ENCODE measurements at regions not wholly inside any gene's neighbourhood (a gene's known extent, or its start where the extent isn't known, plus 50 kb on each side); places are given as distances from the start of the nearest gene placed in this dataset.

GRCh38 chr16:63982741-63983140 lies 1139.1 kb downstream of the CDH11 start:
- DNase-seq: no peak

DNA sequence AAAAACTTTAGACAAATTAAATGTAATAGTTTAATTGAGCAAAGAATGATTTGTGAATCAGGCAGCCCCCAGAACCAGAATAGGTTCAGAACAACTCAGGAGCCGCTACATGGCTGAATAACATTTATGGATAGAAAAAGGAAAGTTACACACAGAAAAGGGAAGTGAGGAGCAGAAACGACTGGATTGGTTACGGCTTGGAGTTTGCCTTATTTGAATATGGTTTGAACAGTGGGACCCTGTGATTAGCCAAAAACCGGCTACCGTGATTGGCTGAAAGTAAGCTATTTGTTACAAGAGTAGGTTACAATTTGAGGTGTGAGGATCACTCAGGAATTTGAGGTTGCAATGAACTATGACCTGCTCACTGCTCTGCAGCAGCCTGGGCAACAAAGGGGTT lies 1139.8 kb downstream of the CDH11 start:
- DNase-seq: no peak

GRCh38 chr16:63981639-63982038 lies 1140.2 kb downstream of the CDH11 start:
- DNase-seq: no peak

GRCh38 chr16:63980763-63981162 lies 1141.1 kb downstream of the CDH11 start:
- DNase-seq: no peak

GRCh38 chr16:63978240-63978639 lies 1143.6 kb downstream of the CDH11 start:
- no peak for DNase-seq

DNA sequence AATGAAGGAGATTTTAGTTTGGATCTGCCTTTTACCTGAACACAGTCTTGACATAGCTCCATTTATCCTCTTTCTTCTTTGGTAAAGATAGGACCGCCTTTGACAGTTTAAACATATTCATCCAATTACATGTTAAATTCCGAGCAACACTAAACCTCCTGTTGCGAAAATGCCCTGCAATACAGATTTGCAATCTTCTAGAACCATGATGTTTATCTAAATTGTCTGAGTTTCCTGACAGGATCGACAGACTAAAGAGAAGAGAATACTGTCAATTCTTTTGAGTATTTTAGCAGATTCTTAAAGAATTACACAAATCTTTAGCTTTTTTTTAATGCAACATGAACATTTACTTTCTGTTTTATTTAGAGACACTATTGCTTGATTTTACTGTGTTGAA lies 1145.5 kb downstream of the CDH11 start:
- DNase-seq: no peak

DNA sequence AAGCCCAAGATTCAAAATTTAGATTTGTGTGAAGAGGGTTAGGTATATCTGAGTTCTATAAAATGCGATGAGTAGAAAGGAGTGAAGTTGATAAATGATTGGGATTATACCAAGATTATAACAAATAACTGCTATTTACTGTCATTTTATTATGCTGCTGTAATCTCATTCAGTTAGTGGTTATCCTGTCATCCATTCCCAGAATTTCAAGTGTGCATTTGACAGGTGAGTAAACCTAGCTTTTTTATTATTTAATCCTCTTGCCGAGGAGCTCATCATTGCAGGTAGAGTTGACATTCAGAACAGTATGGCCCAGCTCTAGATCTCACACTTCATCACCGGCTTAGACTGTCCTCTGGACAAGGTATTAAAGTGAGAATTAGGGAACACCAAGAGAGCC lies 1146.2 kb downstream of the CDH11 start:
- no peak for DNase-seq

DNA sequence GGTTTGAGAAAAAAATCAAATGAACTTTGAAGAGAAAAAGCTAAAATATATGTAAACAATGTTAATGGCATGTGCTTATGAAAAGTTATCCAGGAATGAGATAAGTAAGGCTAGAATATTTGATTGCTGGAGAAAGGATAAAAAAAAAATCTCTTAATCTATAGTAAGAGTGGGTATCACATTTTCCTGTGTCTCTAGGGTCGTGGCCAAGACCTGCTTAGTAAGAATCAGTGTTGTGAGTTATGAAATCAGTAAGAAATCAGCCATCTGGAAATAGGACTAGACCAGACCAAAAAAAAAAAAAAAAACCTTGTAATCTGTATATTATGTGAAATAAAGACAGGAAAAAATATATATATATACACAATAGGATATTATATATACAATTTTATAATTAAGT lies 1153.9 kb downstream of the CDH11 start:
- no peak for DNase-seq

DNA sequence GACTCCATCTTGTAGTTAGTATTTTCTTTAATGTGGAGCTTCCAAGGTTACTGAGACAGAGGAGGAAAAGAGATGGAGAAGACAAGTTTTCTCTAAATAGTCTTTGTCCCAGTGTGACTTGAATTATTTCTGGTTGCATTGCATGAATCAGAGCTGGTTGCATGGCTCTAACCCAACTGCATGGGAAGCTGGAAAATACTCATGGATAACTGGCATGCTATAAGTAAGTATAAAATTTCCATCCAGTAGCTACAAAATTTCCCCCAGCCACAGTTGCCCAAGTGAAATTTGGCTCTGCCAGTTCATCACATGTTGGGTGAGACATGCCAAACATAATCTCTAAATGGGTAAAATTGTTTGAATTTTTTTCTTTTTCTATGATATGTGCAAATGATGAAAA lies 1161.5 kb downstream of the CDH11 start:
- no peak for DNase-seq

DNA sequence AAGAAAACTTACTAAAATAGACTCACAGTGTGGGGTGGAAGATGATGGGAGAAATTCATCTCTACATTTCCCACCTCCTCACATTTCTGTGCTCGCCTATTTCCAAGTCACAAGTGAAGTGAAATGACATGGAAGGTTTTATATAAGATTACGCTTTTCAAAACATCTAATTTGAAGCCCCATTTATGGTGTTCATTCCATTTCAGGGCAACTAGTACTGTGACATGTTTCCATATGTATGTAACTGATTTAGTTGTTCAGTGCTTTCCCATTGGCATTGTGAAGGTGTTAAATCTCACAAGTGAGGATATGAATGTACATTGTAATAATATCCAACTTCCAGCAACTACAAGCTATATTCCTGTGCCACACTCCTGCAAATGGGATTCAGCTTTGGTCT lies 1174.8 kb downstream of the CDH11 start:
- no peak for DNase-seq

- no peak for DNase-seq
Measured at GRCh38 chr16:63945806-63946205, 1176.1 kb downstream of the CDH11 start.

DNA sequence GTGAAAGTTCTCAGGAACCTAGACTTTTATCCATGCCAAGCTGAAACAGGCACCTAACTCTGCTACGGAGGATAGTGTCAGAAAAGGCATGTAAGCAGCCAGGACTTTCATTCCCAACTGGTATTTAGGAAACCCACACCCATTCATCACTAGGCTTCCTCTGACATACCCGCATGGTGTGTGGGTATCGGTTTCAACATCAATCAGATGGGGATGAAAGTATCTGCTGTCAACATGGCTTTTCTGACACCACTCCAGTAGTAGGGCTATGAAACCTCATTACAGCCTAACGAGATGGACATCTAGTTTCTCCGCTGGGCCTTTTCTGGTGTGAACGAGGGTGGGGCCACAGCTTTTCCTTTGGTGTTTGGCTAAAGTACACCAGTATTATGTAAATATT lies 1178.3 kb downstream of the CDH11 start:
- no peak for DNase-seq

DNA sequence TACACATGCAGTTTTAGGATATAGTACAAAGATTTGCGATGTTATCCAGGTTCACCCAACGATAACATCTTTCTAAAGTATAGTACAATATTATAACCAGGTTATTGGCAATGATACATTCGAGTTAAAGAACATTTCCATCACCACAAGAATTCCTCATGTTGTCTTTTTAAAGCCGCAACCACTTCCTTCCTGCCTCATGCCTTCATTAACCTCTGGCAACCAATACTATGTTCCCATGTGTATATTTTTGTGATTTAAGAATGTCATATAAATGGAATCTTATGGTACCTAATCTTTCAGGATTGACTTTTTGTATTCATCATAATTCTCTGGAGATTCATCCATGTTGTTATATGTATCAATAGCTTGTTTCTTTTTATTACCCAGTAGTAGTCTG lies 1183.2 kb downstream of the CDH11 start:
- DNase-seq: no peak

DNA sequence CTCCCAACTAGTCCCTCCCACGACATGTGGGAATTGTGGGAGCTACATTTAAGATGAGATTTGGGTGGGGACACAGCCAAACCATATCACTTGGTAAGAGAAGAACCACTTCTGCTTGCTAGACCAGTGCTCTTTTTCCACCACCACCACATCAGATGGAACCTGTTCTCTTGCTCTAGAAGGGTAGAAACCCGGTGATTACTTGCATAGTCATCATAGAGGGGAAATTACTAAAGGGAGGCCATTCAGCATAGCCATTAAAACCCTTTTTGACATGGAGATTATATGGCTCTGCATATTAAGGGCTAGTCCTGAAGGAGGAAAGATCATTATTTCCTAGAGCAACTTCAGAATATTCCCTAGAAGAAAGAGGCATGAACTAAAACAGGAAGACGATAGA lies 1188.0 kb downstream of the CDH11 start:
- no peak for DNase-seq

- no peak for DNase-seq
Measured at GRCh38 chr16:63928421-63928820, 1193.4 kb downstream of the CDH11 start.

DNA sequence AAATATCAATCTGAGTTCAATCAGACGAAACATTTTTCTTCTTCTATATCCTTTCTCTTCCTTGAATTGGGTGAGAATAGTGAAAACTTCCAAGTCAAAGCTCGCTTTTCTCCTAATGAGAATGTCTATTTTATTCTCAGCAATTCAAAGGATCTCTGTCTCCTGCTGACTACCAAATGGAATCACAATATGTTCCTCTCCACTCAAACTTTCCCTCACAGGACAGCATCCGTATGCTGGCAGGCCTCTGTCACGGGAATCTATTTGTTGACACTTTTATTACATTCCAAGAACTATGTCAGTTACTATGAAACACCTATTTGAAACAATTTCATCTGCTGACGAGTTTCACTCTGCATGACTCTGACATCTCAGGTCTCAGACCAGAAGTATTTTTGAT lies 1196.6 kb downstream of the CDH11 start:
- no peak for DNase-seq

GRCh38 chr16:63922560-63922959 lies 1199.3 kb downstream of the CDH11 start:
- DNase-seq: no peak

GRCh38 chr16:63921737-63922295 lies 1200.0 kb downstream of the CDH11 start:
- DNase-seq: no peak

- no peak for DNase-seq
Measured at GRCh38 chr16:63913290-63913689, 1208.6 kb downstream of the CDH11 start.

DNA sequence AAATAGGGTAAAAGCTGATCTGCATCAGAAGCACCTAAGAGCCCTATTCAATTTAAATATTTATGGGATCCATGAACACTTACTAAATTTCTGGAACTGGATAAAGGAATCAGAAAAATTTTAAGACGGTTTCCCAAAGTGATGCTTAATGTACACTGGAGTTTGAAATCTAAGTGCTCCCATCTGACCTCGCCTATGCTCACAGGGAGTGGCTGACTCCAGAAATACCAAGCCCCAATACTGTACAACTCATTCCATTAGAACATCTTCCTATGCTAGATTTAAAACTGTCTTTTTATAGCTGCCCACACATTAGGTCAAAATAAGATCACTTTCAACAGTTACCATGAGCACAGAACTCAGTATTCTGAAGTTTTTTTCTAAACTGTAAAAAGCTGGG lies 1214.6 kb downstream of the CDH11 start:
- no peak for DNase-seq

DNA sequence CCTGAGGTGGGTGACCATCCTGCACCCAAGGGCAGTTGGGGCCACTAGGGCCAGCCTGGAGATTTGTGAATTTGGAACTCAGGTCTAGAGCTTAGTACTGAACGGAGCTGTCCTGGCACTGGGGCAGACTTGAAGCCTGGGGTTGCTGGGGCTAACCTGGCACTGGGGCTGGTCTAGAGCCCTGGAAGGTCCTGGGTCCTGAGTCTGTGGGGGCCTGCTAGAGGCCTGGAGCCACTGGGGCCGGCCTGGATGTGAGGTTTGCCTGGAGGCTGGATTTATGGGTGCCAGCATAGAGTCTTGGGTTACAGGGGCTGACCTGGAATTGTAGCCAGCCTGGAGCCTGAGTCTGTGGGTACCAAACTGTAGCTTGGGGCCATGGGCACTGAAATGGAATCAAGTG lies 1216.9 kb downstream of the CDH11 start:
- DNase-seq: no peak

DNA sequence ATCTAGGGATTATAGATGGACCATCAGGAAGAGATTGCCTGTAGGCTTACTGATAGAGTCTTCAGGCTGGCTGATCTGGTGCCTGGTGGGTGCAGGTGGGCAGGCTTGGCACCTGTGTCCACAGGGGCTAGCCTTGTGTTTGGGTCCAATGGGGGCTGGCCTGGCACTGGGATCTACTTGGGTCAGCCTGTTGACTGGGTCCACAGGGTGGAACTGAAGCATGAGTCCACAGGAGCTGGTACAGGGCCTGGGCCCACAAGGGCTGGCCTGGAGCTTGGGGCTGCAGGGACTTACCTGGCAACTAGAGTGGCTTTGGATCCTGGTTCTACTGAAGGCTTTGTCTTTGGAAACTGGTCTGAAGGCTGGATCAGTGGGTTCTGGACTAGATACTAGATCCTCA lies 1217.7 kb downstream of the CDH11 start:
- no peak for DNase-seq

DNA sequence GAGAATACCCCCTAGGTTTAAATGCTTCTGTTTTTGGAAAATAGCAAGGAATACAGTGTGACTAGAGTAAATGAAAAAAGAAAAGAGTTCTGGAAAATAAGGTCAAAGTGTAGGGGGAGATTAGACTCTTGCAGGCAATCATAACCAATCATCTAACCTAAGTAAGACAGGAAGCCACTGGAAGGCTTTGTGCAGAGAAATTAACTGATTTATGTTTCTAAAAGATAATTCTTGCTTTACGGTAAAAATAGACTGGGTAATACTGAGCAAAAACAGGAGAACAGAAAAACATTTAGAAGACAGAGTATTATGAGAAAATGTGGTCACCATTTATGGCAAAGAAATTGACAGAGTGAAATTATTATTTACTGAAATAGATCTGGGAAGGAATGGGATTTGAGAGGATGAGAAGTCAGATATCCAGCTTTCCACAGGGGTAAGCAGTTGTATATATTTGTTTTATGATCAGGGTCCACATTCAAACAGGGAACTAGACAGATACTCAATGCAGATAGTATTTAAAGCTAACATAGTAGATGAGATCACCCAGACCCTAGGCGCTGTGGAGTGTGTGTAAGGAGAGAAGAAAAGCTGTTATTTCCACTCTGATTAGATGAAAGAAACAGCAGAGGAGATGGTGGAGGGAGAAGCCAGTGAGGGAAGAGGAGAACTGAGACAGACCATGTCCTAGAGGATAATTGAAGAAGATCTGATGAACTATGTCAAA lies 1225.3 kb downstream of the CDH11 start:
- DNase-seq: no peak

DNA sequence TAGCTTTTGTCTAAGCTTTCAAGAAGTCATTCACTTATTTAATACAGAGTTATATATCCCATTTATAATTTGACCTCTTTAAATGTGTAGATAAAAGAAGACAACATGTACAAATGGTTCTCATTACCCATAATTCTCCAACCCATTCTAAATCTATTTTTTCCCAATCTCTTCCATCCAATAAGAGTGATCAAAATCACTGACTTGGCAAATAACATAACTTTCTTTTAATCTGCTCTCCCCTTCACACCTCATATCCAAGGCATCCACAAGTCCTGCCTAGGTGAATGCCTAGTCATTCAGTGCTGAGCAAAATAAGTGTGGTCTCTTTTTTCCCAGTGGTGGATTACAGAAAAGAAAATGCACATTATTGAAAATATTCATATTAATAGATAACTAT lies 1231.1 kb downstream of the CDH11 start:
- DNase-seq: no peak

GRCh38 chr16:63890081-63890480 lies 1231.8 kb downstream of the CDH11 start:
- DNase-seq: no peak
